PC-3 (cell line): ENCODE measurements at regions not wholly inside any gene's neighbourhood (a gene's known extent, or its start where the extent isn't known, plus 50 kb on each side); places are given as distances from the start of the nearest gene placed in this dataset.

Source experiments
- EZH2 ChIP-seq: fragments of 300-600 bp; sonication (generic); IDR thresholded peaks from one replicate; pipeline ENCODE4 v1.6.1; 2017; ENCODE audit warnings: antibody characterized with exemption, mild to moderate bottlenecking, low read length; ENCODE audit not compliant: unreplicated experiment
- EZH2phosphoT487 ChIP-seq: fragments of 300-600 bp; sonication (generic); IDR thresholded peaks from 2 replicates; pipeline ENCODE4 v1.6.1; 2018; ENCODE audit warnings: mild to moderate bottlenecking, antibody characterized with exemption, low read length, borderline replicate concordance
- TF ChIP-seq, protein P1 (sequence below): fragments of 300-600 bp; sonication (generic); conservative IDR thresholded peaks from 2 replicates; pipeline ENCODE4 v1.5.1; 2017; ENCODE audit warnings: antibody characterized with exemption, low read depth, mild to moderate bottlenecking, low read length

DNA sequence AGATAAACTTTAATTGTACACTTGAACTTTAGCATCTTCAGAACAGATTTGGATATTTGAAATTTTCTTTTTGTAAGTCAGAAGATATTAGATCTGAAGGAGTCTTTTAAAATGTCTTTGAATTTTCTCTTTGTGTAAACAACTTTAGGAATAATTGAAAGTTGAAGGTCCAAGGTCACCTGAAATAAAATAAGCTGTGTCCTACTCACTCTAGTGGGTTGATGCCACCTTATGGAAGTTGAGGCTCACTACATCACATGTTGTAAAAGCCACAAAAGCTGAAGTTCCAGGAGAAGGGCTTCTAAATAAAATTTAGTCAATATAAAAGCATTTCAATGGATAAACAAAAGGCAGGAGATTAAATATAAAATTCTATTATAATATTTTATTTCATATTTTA is 122.0 kb upstream of the ATXN7L3B start:
- TF ChIP-seq, protein P1, sequence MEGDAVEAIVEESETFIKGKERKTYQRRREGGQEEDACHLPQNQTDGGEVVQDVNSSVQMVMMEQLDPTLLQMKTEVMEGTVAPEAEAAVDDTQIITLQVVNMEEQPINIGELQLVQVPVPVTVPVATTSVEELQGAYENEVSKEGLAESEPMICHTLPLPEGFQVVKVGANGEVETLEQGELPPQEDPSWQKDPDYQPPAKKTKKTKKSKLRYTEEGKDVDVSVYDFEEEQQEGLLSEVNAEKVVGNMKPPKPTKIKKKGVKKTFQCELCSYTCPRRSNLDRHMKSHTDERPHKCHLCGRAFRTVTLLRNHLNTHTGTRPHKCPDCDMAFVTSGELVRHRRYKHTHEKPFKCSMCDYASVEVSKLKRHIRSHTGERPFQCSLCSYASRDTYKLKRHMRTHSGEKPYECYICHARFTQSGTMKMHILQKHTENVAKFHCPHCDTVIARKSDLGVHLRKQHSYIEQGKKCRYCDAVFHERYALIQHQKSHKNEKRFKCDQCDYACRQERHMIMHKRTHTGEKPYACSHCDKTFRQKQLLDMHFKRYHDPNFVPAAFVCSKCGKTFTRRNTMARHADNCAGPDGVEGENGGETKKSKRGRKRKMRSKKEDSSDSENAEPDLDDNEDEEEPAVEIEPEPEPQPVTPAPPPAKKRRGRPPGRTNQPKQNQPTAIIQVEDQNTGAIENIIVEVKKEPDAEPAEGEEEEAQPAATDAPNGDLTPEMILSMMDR: peak; percentile 73
- TF ChIP-seq EZH2 (no peak), EZH2phosphoT487 (no peak)
